SK-N-SH treated with all-trans-retinoic acid at 6 μM for 48 hours (cell line): ENCODE measurements at regions not wholly inside any gene's neighbourhood (a gene's known extent, or its start where the extent isn't known, plus 50 kb on each side); places are given as distances from the start of the nearest gene placed in this dataset.

Experiments
- ATAC-seq: fragments of 200-7000 bp; cut with Tn5 transposase; 3 replicates; pipeline ENCODE4 v1.9.1; 2020; ENCODE audit warnings: mild to moderate bottlenecking, moderate library complexity
- ARNTL ChIP-seq: fragments of 450-650 bp; formaldehyde crosslinking; IDR thresholded peaks from 2 replicates; pipeline ENCODE4 v1.5.0; 2020; ENCODE audit warnings: low read depth, mild to moderate bottlenecking, moderate library complexity, borderline replicate concordance
- BACH2 ChIP-seq: fragments of 250-450 bp; sonication (Bioruptor Pico); IDR thresholded peaks from 2 replicates; pipeline ENCODE4 v1.9.0; 2021; ENCODE audit warnings: mild to moderate bottlenecking, borderline replicate concordance
- CSDC2 ChIP-seq: fragments of 250-450 bp; sonication (Bioruptor Pico); IDR thresholded peaks from 2 replicates; pipeline ENCODE4 v1.5.0; 2020; ENCODE audit warnings: mild to moderate bottlenecking, moderate library complexity
- ESRRG ChIP-seq: fragments of 250-450 bp; sonication (Bioruptor Pico); IDR thresholded peaks from 2 replicates; pipeline ENCODE4 v1.6.1; 2021; ENCODE audit warnings: mild to moderate bottlenecking
- GLIS3 ChIP-seq: fragments of 250-450 bp; sonication (Bioruptor Pico); IDR thresholded peaks from 2 replicates; pipeline ENCODE4 v1.5.0; 2020; ENCODE audit warnings: mild to moderate bottlenecking, moderate library complexity
- ISL1 ChIP-seq: fragments of 250-450 bp; sonication (Bioruptor Pico); IDR thresholded peaks from 2 replicates; pipeline ENCODE4 v2.1.2; 2022; ENCODE audit warnings: mild to moderate bottlenecking, moderate library complexity
- OSR1 ChIP-seq: fragments of 250-450 bp; sonication (Bioruptor Pico); IDR thresholded peaks from 2 replicates; pipeline ENCODE4 v1.8.0; 2022; ENCODE audit warnings: moderate library complexity, mild to moderate bottlenecking, inconsistent platforms
- RARB ChIP-seq: fragments of 250-450 bp; sonication (Bioruptor Pico); IDR thresholded peaks from 2 replicates; pipeline ENCODE4 v1.8.0; 2021; ENCODE audit warnings: mild to moderate bottlenecking, moderate library complexity
- SNAI2 ChIP-seq: fragments of 250-450 bp; sonication (Bioruptor Pico); IDR thresholded peaks from 2 replicates; pipeline ENCODE4 v1.5.0; 2020; ENCODE audit warnings: mild to moderate bottlenecking, moderate library complexity
- TCF4 ChIP-seq: fragments of 250-450 bp; sonication (Bioruptor Pico); IDR thresholded peaks from 2 replicates; pipeline ENCODE4 v1.8.0; 2021; ENCODE audit warnings: mild to moderate bottlenecking, moderate library complexity, borderline replicate concordance
- ZC3H10 ChIP-seq: fragments of 250-450 bp; sonication (Bioruptor Pico); IDR thresholded peaks from 2 replicates; pipeline ENCODE4 v1.5.1; 2021; ENCODE audit warnings: mild to moderate bottlenecking, moderate library complexity
- ZFP3 ChIP-seq: fragments of 250-450 bp; sonication (Bioruptor Pico); IDR thresholded peaks from 2 replicates; pipeline ENCODE4 v1.5.0; 2020; ENCODE audit warnings: mild to moderate bottlenecking, moderate library complexity
- ZFP30 ChIP-seq: fragments of 450-650 bp; formaldehyde crosslinking; IDR thresholded peaks from 2 replicates; pipeline ENCODE4 v1.5.0; 2022; ENCODE audit warnings: mild to moderate bottlenecking, moderate library complexity
- ZNF565 ChIP-seq: fragments of 450-650 bp; formaldehyde crosslinking; conservative IDR thresholded peaks from 2 replicates; pipeline ENCODE4 v1.5.0; 2020; ENCODE audit warnings: low read depth, mild to moderate bottlenecking, moderate library complexity
- ZNF70 ChIP-seq: fragments of 450-650 bp; formaldehyde crosslinking; IDR thresholded peaks from 2 replicates; pipeline ENCODE4 v1.5.0; 2020; ENCODE audit warnings: mild to moderate bottlenecking, moderate library complexity
- TF ChIP-seq, protein P1 (sequence below): fragments of 250-450 bp; sonication (Bioruptor Pico); IDR thresholded peaks from 2 replicates; pipeline ENCODE4 v1.5.1; 2020; ENCODE audit warnings: low read depth, mild to moderate bottlenecking, moderate library complexity
- TF ChIP-seq, protein P2 (sequence below): fragments of 250-450 bp; sonication (Bioruptor Pico); IDR thresholded peaks from 2 replicates; pipeline ENCODE4 v1.8.0; 2021; ENCODE audit warnings: low read depth, mild to moderate bottlenecking, moderate library complexity, borderline replicate concordance
- TF ChIP-seq, protein P3 (sequence below): fragments of 250-450 bp; sonication (Bioruptor Pico); IDR thresholded peaks from 2 replicates; pipeline ENCODE4 v1.8.0; 2020; ENCODE audit warnings: mild to moderate bottlenecking, moderate library complexity, borderline replicate concordance
- TF ChIP-seq, protein P4 (sequence below): fragments of 250-450 bp; sonication (Bioruptor Pico); IDR thresholded peaks from 2 replicates; pipeline ENCODE4 v1.5.1; 2021; ENCODE audit warnings: mild to moderate bottlenecking, moderate library complexity

DNA sequence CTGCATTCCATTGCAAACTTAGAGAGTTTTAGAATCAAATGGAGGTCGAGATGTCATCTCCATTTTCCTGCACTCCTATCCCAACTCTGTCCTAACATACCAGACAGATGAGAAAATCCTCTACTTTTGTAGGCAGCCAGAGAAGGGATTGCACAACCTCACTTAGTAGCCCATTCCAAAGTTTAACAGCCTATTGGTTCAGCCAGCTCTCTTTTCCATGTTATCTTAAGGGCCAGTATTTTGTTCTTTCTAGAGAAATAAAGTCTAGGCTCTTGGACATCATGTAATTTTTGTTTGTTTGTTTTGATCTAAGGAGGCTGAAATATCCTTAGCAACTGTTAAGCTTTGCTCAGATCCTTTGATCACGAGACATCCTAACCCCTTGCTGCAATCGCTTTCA lies 173.0 kb downstream of the COX18 start:
- peak; percentile 91 for ATAC-seq
- TF ChIP-seq ISL1 (CRISPR knock-in tag): peak; percentile 77
- peak; percentile 76; the same call in 1 of the 2 replicates for TF ChIP-seq ZFP3 (CRISPR knock-in tag)
- no peak for TF ChIP-seq ZFP30 (CRISPR knock-in tag)
- TF ChIP-seq, protein P1, sequence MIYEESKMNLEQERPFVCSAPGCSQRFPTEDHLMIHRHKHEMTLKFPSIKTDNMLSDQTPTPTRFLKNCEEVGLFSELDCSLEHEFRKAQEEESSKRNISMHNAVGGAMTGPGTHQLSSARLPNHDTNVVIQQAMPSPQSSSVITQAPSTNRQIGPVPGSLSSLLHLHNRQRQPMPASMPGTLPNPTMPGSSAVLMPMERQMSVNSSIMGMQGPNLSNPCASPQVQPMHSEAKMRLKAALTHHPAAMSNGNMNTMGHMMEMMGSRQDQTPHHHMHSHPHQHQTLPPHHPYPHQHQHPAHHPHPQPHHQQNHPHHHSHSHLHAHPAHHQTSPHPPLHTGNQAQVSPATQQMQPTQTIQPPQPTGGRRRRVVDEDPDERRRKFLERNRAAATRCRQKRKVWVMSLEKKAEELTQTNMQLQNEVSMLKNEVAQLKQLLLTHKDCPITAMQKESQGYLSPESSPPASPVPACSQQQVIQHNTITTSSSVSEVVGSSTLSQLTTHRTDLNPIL (CRISPR knock-in tag): no peak

DNA sequence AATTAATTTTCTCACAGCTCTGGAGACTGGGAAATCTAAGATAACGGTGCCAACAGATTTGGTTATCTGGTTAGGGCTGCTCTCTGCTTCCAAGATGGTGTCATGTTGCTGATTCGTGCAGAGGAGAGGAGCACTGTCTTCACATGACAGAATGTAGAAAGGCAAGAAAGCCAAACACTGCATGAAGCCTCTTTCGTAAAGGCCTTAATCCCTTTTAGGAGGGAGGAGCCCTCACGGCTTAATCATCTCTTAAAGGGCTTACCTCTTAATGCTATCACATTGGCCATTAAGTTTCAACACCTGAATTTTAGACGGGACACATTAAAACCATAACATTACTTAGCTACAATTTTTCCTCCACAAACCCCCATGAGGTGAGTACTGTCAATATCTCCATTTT lies 174.1 kb downstream of the COX18 start:
- ATAC-seq: no peak

DNA sequence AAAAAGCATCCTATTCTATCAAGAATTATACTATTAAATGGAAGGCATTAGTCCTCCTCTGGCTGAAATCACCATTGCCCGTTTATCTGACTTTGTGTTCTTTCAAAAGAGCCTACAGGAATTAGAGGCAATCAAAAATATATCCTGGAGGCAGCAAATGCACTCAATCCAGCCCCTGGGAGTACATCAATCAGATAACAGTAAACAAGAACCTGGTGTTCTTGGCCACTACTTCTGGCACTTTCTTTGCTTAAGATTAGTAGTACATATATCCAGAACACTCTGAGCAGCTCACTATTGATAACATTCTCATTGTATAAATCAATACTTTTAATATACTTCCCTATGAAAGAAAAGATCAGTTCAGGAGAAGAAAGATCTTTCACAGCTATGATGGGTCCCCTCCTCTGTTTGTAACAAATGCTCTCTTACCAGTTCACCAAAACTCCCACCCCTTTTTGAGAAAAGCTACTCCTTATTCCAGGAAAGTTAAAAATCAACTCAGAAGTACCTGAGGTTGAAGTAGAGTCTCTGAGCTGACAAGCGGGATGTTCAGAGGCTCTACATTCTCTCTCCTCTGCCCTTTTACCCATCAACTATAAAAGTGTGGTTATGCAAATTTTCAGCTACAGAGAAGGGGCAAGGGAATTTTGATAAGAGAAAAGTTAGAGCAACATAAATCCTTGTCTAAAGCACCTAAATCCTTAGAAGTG lies 176.0 kb downstream of the COX18 start:
- TF ChIP-seq SNAI2 (CRISPR knock-in tag) (no peak), ARNTL (CRISPR knock-in tag) (no peak), BACH2 (CRISPR knock-in tag) (no peak), ZNF565 (CRISPR knock-in tag) (no peak), OSR1 (no peak), RARB (CRISPR knock-in tag) (no peak)
- ATAC-seq: no peak

More for the DNA sequence above, 174.1 kb downstream of the COX18 start:
- TF ChIP-seq CSDC2 (CRISPR knock-in tag) (no peak), ZNF70 (no peak), ZFP30 (CRISPR knock-in tag) (no peak), GLIS3 (no peak)
- TF ChIP-seq, protein P2, sequence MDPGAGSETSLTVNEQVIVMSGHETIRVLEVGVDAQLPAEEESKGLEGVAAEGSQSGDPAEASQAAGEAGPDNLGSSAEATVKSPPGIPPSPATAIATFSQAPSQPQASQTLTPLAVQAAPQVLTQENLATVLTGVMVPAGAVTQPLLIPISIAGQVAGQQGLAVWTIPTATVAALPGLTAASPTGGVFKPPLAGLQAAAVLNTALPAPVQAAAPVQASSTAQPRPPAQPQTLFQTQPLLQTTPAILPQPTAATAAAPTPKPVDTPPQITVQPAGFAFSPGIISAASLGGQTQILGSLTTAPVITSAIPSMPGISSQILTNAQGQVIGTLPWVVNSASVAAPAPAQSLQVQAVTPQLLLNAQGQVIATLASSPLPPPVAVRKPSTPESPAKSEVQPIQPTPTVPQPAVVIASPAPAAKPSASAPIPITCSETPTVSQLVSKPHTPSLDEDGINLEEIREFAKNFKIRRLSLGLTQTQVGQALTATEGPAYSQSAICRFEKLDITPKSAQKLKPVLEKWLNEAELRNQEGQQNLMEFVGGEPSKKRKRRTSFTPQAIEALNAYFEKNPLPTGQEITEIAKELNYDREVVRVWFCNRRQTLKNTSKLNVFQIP (CRISPR knock-in tag): no peak

DNA sequence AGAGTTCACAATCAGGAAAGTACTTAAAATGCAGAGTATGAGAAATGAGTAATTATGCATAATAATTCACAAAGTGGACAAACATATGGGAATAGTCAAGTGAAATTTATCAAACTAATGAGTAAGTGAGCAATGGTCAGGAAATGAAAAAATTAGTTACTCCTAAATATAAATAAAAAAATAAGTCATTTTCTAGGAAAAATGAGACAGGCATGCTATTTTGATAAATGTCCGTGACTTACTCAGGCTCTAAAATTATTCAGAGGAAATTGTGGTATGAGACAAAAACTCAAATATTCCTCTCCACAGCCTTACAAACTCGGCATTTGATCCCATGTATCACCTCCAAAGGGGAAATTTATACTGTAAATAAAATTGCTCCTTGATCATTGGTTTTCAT lies 181.2 kb downstream of the COX18 start:
- ATAC-seq: no peak
- TF ChIP-seq CSDC2 (CRISPR knock-in tag) (no peak), ARNTL (CRISPR knock-in tag) (no peak), ZC3H10 (CRISPR knock-in tag) (no peak), TCF4 (no peak), GLIS3 (no peak), ZNF565 (CRISPR knock-in tag) (no peak), ZFP3 (CRISPR knock-in tag) (no peak), ZNF70 (no peak), ISL1 (CRISPR knock-in tag) (no peak)
- TF ChIP-seq, protein P1 (CRISPR knock-in tag): no peak
- TF ChIP-seq, protein P3, sequence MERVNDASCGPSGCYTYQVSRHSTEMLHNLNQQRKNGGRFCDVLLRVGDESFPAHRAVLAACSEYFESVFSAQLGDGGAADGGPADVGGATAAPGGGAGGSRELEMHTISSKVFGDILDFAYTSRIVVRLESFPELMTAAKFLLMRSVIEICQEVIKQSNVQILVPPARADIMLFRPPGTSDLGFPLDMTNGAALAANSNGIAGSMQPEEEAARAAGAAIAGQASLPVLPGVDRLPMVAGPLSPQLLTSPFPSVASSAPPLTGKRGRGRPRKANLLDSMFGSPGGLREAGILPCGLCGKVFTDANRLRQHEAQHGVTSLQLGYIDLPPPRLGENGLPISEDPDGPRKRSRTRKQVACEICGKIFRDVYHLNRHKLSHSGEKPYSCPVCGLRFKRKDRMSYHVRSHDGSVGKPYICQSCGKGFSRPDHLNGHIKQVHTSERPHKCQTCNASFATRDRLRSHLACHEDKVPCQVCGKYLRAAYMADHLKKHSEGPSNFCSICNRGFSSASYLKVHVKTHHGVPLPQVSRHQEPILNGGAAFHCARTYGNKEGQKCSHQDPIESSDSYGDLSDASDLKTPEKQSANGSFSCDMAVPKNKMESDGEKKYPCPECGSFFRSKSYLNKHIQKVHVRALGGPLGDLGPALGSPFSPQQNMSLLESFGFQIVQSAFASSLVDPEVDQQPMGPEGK (CRISPR knock-in tag): no peak
- TF ChIP-seq, protein P4, sequence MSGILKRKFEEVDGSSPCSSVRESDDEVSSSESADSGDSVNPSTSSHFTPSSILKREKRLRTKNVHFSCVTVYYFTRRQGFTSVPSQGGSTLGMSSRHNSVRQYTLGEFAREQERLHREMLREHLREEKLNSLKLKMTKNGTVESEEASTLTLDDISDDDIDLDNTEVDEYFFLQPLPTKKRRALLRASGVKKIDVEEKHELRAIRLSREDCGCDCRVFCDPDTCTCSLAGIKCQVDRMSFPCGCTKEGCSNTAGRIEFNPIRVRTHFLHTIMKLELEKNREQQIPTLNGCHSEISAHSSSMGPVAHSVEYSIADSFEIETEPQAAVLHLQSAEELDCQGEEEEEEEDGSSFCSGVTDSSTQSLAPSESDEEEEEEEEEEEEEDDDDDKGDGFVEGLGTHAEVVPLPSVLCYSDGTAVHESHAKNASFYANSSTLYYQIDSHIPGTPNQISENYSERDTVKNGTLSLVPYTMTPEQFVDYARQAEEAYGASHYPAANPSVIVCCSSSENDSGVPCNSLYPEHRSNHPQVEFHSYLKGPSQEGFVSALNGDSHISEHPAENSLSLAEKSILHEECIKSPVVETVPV (CRISPR knock-in tag): no peak

DNA sequence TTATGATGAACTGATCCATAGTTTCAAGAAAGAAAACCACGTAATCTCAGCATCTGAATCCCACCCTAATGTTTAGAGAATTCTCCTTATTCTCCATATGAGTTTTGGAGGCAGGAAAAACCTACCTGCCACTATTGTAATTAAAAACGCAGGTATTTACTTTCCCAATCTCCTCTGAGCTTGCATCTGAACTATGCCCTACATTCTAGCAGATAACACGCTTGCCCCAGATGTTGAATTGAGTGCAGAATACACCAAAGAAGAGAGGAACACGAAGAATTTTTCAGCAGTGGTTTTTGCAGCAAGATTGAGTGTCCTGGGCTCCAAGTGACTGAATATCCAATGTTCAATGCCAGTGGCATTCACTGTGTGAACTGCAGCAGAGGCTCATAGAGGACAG lies 182.4 kb downstream of the COX18 start:
- no peak for ATAC-seq
- TF ChIP-seq ZC3H10 (CRISPR knock-in tag) (no peak), ESRRG (no peak), ZFP30 (CRISPR knock-in tag) (no peak), ISL1 (CRISPR knock-in tag) (no peak), GLIS3 (no peak), OSR1 (no peak), SNAI2 (CRISPR knock-in tag) (no peak), CSDC2 (CRISPR knock-in tag) (no peak), BACH2 (CRISPR knock-in tag) (no peak), ARNTL (CRISPR knock-in tag) (no peak), TCF4 (no peak)
- TF ChIP-seq, protein P1 (CRISPR knock-in tag): no peak
- TF ChIP-seq, protein P4 (CRISPR knock-in tag): no peak
- TF ChIP-seq, protein P2 (CRISPR knock-in tag): no peak
